Upper lobe of right lung (tissue), 1 donor: ENCODE measurements at regions not wholly inside any gene's neighbourhood (a gene's known extent, or its start where the extent isn't known, plus 50 kb on each side); places are given as distances from the start of the nearest gene placed in this dataset.

Source experiments
- ATAC-seq: fragments of 200-7000 bp; cut with Tn5 transposase; one replicate; pipeline ENCODE4 v1.9.1; 2020; ENCODE audit warnings: mild to moderate bottlenecking, moderate library complexity
- DNase-seq: peaks from one replicate; pipeline ENCODE4 v3.0.0-alpha.2; 2020
- H3K27ac ChIP-seq: fragments of 200-600 bp; one replicate; pipeline ENCODE4 v1.8.0; 2022
- H3K27me3 ChIP-seq: fragments of 200-600 bp; one replicate; pipeline ENCODE4 v1.8.0; 2022; ENCODE audit warnings: mild to moderate bottlenecking
- H3K36me3 ChIP-seq: fragments of 200-600 bp; one replicate; pipeline ENCODE4 v1.8.0; 2022
- H3K4me1 ChIP-seq: fragments of 200-600 bp; one replicate; pipeline ENCODE4 v1.8.0; 2022
- H3K4me3 ChIP-seq: fragments of 200-600 bp; one replicate; pipeline ENCODE4 v1.8.0; 2022; ENCODE audit warnings: mild to moderate bottlenecking
- H3K9me3 ChIP-seq: fragments of 200-600 bp; one replicate; pipeline ENCODE4 v1.8.0; 2022
- intact Hi-C: fragments of 100-400 bp; cut with DNase I; formaldehyde crosslinking; loops from one replicate; pipeline ENCODE4 v1.11.0; 2022
- TF ChIP-seq, protein P1 (sequence below): fragments of 200-600 bp; IDR thresholded peaks from one replicate; pipeline ENCODE4 v1.8.0; 2022; ENCODE audit warnings: antibody characterized with exemption
- donor health status: DM: no; HTN: yes; CAD: no; lungs with severe emphysema.

DNA sequence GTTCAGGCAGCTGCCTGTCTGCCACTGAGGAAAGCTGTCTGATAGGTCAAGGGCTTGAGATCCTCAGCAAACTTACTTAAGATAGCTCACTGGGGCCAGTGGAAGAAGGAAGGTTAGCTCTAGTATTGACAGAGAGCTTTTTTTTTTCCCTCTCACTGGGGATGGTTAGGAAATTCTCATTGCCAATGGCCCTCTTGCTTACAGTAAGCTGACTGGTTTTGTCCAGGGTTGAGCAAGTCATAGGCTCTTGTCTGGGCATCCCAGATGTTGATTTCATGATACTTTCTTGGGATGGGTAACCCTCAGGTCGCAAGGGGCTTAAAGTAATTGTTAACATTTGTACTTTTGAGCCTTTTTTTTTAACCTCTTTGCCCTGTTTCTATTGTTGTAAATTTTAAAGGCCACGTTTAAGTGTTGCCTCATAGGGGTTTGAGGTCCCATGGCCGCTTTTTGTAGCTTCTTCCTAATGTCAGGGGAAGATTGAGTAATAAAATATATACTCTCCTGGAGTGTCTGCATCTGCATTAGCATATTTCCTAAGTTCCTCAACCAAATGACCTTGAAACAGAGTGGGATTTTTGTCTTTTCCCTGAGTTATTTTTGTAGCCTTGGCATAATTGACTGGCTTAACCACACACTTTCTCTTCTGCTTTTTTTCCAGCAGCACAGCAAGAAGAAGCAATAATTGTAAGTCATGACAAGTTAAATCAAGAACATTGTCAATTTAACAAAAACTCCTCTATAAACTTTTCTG is 716.0 kb downstream of the LRFN5 start:
- ATAC-seq (peak; percentile 84), DNase-seq (no peak)
- TF ChIP-seq, protein P1, sequence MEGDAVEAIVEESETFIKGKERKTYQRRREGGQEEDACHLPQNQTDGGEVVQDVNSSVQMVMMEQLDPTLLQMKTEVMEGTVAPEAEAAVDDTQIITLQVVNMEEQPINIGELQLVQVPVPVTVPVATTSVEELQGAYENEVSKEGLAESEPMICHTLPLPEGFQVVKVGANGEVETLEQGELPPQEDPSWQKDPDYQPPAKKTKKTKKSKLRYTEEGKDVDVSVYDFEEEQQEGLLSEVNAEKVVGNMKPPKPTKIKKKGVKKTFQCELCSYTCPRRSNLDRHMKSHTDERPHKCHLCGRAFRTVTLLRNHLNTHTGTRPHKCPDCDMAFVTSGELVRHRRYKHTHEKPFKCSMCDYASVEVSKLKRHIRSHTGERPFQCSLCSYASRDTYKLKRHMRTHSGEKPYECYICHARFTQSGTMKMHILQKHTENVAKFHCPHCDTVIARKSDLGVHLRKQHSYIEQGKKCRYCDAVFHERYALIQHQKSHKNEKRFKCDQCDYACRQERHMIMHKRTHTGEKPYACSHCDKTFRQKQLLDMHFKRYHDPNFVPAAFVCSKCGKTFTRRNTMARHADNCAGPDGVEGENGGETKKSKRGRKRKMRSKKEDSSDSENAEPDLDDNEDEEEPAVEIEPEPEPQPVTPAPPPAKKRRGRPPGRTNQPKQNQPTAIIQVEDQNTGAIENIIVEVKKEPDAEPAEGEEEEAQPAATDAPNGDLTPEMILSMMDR = no peak
- intact Hi-C loops = no loop called here
- no peaks in the 10 kb centered on the region for H3K9me3 ChIP-seq
- no peaks in the 10 kb centered on the region for H3K36me3 ChIP-seq
- H3K4me3 ChIP-seq = no peak overlapping the region
- H3K4me1 ChIP-seq = no peaks in the 10 kb centered on the region
- H3K27me3 ChIP-seq = no peaks in the 10 kb centered on the region
- H3K27ac ChIP-seq = no peak overlapping the region

DNA sequence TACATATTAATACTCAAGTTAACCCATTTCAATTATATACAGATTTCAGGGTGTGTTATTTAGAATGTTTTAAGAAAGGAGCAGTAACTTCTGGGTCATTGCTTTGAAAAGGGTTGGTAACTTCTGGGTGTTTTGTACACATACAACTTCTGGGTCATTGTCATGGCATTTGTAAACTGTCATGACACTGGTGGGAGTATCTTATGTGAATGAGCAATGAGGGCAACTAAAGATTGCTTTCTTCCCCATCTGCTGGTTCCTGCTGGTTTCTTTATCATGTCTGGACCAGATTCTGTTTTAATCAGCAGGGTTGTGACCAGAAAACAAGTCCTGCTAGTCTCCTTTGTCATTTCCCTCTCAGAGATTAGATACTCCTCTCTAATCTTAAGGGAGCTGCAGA is 713.3 kb downstream of the LRFN5 start:
- TF ChIP-seq, protein P1 = no peak
- ATAC-seq (no peak), DNase-seq (no peak)
- H3K27ac ChIP-seq = no peak overlapping the region
- H3K4me3 ChIP-seq = no peak overlapping the region
- H3K36me3 ChIP-seq = no peaks in the 10 kb centered on the region
- H3K9me3 ChIP-seq = no peaks in the 10 kb centered on the region
- no peaks in the 10 kb centered on the region for H3K27me3 ChIP-seq
- intact Hi-C loops = no loop called here
- H3K4me1 ChIP-seq = no peaks in the 10 kb centered on the region

DNA sequence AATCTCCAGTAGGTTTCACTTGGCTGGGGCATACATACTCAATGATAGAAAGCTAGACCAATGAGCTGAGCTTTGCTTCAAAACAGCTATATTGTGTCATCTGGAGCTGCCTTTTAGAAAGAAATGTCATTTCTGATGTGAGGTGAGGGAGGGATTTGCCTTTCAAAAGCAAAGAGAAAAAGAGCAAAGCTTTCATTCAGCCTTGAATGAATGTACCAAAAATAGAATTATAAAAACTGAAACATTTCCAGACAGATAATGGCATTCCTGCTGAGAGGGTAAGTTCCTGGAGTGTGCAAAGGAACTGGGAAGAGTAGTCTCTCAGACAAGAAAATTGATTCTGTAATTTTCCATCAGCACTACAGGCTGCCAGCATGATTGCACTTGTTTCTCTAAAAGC is 710.0 kb downstream of the LRFN5 start:
- ATAC-seq = no peak
- intact Hi-C loops = no loop called here
- Histone ChIP-seq H3K4me3 (no peak overlapping the region), H3K9me3 (no peaks in the 10 kb centered on the region), H3K36me3 (no peaks in the 10 kb centered on the region), H3K27ac (no peak overlapping the region), H3K27me3 (no peaks in the 10 kb centered on the region), H3K4me1 (no peaks in the 10 kb centered on the region)
- TF ChIP-seq, protein P1 = no peak
- no peak for DNase-seq

DNA sequence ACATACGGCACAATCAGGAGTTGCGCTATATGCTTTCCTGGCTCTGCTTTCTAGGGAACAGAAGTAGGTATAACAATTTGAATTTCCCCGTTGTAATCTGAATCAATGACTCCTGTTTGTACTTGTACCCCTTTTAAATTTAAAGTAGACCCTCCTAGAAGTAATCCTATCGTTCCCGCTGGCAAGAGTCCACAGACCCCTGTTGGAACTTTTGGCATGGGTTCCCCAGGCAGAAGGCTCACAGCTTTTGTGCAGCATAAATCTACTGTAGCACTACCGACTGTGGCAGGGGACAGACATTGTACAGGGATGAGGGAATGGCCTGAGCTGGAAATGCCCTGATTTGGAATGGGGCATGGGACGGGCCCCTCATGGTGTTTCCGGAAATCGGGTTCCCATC is 705.2 kb downstream of the LRFN5 start:
- ATAC-seq (no peak), DNase-seq (no peak)
- Histone ChIP-seq H3K9me3 (peaks cover 5% of the 10 kb centered on the region), H3K4me1 (no peaks in the 10 kb centered on the region), H3K27ac (no peak overlapping the region), H3K27me3 (no peaks in the 10 kb centered on the region), H3K36me3 (no peaks in the 10 kb centered on the region), H3K4me3 (no peak overlapping the region)
- TF ChIP-seq, protein P1 = no peak
- intact Hi-C loops = no loop called here

DNA sequence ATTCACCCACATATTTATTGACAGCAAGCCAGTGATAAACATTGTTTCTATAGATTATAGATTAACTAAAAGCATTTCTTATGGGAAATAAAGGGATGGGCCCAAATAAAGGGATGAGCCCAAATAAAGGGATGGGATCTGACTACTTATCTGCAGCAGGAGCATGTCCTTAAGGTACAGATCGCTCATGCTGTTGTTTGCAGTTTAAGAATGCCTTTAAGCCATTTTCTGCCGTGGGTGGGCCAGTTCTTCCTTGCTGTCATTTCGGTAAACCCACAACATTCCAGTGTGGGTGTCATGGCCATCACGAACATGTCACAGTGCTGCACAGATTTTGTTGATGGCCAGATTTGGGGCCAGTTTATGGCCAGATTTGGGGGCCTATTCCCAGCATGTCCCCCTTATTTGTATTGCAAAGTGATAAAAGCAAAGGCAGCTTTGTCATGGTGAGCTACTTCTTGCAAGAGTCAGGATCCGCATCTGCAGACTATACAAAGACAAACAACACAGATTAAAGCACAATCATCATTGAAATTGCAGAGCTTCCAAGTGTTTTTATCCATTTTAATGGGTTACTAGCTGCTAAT is 700.7 kb downstream of the LRFN5 start:
- Histone ChIP-seq H3K4me1 (no peaks in the 10 kb centered on the region), H3K27me3 (no peaks in the 10 kb centered on the region), H3K36me3 (no peaks in the 10 kb centered on the region), H3K4me3 (no peak overlapping the region), H3K27ac (no peak overlapping the region), H3K9me3 (peaks cover 10% of the 10 kb centered on the region)
- intact Hi-C loops = no loop called here
- DNase-seq = no peak
- ATAC-seq = no peak
- TF ChIP-seq, protein P1 = no peak
